HG03066 (cell line): ENCODE measurements at regions not wholly inside any gene's neighbourhood (a gene's known extent, or its start where the extent isn't known, plus 50 kb on each side); places are given as distances from the start of the nearest gene placed in this dataset.

Experiments
- ATAC-seq: cut with Tn5 transposase; IDR thresholded peaks from one replicate; pipeline ENCODE4 v1.9.1; 2021; ENCODE audit warnings: low read depth; ENCODE audit not compliant: unreplicated experiment

DNA sequence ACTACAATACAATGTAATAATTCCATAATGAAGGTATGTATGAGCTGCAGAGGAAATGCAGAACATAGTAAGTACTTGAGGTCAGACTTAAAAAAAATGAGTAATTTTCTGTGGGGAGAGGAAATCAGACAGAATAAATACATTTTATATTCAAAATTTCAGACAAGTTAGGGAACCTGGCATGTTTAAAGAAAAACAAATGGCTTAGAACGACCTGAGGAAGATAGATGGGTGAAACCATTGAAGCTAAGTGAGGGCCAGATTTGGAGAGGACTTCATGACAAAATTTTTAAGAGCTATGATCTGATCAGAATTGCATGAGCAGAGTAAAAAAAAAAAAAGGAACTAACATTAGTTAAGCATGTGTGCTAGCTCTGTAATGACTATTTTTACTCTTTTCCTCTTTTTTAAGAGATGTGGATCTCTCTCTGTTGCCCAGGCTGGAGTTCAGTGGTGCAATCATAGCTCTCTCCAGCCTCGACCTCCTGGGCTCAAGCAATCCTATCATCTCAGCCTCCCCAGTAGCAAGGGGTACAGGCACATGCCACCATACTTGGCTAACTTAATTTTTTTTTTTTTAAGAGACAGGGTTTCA lies 157.6 kb upstream of the PDE3A start:
- no peak for ATAC-seq

DNA sequence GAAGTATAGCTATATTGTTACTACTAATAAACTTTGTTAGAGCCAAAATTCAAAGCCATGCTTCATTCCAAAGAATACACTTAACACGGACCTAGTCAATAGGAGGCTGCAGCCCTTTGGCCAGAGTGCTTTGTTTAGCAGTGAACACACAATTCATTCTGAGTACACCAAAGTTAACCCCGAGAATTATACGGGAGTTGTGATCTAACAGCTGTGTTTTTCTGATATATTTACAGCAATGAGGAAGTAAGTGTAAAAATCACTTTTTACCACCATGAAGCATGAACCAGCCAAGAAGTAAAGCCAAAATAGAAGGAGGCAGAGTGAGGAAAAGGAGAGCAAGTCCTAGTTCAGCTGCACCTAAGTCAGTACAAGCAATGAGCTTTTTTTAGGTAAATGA lies 156.8 kb upstream of the PDE3A start:
- no peak for ATAC-seq

DNA sequence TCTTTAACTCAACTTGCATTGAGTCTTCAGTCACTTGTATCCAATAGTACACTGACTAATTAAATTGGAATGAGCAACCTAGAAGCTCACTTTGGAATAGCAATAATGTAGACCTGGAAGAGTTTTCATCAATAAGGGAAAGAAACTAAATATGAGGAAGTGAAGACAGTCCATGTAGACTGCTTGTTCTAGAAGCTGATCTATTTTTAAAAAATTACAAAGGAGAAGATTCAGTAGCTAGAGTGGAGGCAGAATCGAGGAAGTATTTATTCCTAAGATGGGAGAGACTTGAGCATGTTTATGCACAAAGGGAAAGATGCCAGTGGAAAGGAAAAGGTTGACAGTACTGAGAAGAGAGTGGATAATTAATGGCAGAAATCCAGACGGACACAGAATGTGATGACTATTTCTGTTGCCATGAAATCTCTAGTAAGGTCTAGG lies 156.3 kb upstream of the PDE3A start:
- no peak for ATAC-seq

GRCh38 chr12:20212658-20213555 lies 155.4 kb upstream of the PDE3A start:
- ATAC-seq: no peak

DNA sequence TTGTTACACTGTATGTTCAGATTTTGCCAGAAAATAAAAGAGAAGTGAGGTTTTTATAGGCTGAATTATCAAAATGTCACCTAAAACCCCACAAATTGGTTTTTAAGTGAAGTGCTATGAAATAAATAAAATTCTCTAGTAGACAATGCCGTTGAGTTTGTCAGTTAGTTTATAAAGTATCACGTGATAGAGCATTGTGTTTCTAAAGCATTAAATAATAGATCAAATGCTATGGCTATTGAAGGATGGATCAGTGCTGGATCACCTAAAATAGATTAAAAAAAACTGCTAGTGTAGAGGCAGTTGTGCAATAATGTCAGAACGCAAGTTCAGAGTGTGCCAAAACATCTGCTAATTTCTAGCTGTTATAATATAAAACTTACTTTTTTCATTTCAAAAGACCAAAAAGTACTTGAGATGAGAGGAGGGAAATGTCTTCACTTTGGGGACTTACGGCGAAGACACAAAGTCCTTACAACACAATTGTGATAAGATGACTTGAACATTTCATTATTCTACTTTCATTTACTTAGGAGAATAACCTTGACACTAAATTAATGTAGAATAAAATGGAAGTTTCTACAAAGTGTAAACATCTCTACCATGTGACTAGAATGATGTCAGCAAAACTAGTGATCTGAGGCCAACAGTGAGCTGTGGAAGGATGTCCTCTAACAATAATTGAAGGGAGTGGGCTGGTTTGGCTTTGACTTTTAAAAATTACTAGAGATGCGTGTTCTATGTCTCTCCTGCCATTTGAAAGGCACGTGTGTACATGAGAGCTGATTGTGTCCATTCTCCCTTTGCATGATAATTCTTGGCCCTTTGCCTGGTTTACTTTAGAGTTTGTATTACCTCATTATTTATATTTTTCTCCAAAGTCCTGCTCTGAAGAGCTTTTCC lies 154.4 kb upstream of the PDE3A start:
- ATAC-seq: no peak

GRCh38 chr12:20220339-20220738 lies 148.0 kb upstream of the PDE3A start:
- ATAC-seq: no peak

- no peak for ATAC-seq
These were observed 135.2 kb upstream of the PDE3A start for GRCh38 chr12:20232931-20233675.

DNA sequence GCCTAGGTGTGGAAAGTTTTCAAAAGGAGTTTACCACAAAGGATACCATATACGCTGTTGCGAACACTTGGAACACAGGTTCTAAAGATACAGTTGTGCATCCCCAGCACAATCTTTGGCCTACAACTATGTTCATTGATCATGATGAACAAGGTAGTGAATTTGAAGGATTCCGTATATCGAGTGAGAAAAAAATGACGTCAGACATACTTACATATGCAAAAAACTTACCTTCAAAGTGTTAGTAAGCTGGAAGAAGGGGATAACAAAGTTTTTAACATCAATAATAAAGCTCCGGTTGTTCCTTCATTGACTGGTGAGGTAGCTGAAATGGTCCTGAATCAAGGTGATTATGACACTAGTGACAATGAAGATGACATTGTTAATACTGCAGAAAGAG lies 133.9 kb upstream of the PDE3A start:
- ATAC-seq: no peak

- no peak for ATAC-seq
These were observed 131.2 kb upstream of the PDE3A start for GRCh38 chr12:20237091-20237490.

DNA sequence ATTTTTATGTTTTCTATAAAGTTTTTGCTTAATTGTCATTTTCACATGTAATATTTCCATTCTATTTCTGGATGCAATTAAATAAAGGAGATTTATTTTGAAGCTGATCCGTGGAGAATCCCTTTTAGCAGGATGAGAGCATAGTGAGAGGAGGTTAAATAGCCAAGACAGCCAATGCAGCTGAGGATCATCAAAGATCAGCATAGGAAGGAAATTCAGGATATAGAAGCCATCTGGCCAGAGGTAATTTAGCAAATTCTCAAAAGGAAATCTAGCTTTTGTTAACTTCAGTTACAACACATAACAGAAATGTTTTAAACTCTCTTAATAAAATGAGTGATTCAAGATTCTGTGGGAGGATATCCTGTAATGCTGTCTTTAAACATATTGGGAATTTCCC lies 122.8 kb upstream of the PDE3A start:
- ATAC-seq: no peak

- ATAC-seq: no peak
These were observed 119.7 kb upstream of the PDE3A start for GRCh38 chr12:20248646-20249045.

- ATAC-seq: no peak
These were observed 117.6 kb upstream of the PDE3A start for GRCh38 chr12:20250761-20251160.

- ATAC-seq: no peak
These were observed 111.0 kb upstream of the PDE3A start for GRCh38 chr12:20257311-20257710.

DNA sequence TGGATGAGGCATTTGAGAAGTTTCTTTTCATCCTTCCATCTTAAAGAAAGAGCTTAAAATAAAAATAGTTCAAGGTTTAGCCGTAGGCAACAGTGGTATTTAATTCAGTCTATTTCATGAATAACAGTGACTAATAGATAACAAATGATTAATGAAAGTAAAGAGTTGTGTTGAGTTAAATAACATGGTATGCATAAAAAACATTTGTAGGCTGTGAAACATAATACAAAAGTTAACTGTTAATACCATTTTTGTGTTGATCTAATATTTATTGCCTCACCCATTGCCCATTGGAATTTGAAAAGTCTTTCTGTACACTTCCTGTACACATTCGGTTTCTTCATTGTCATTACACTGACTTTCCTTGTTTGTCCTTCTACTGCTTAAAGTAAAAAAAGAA lies 108.6 kb upstream of the PDE3A start:
- no peak for ATAC-seq

- no peak for ATAC-seq
These were observed 107.5 kb upstream of the PDE3A start for GRCh38 chr12:20260851-20261250.

DNA sequence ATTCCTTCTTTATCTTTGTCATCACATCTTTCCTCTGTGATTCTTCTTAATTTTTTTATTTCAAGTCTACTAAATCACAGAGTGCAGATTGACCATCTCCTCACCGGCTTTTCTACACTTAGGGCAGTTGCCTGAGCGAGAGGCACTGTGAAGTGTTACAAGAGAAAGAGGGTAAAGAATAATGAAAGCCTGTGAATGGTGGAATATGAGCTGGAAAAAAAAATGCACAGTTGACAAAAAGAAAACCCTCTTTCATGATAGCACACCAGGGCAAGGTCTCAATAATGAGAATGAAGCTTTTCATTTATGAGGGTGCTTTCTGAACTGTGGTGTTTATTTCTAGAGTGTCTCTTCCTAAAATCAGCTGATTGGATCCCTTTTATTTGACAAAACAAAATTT lies 106.2 kb upstream of the PDE3A start:
- no peak for ATAC-seq

GRCh38 chr12:20264026-20264425 lies 104.3 kb upstream of the PDE3A start:
- no peak for ATAC-seq

- no peak for ATAC-seq
These were observed 103.7 kb upstream of the PDE3A start for GRCh38 chr12:20264608-20265114.

DNA sequence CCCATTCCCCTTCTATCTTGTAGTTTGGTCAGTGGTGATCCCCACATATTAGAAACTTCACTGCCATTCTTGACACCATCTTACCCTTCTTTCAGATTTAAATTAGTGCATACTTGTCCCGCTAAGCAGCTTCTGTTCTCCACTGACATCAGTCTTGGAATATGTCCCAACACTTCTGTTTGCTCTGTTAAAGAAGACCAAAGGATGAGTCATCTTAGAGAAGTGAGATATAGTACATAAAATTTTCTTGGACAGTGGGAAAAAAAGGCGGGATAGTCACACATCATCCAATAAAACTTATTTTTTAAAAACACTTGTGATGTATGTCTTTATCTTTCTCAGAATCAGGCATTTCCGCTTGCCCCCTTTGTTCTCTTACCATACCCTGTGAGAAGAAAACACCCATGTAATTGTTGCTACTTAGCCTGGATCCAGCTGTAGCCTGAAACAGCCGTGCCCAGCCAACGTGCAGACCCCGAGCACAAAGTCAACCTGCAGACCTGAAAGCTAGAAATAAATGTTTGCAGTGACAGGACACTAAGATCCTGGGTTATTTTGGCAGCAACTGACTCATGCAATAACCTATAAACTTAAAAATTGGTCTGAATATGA lies 100.1 kb upstream of the PDE3A start:
- no peak for ATAC-seq

DNA sequence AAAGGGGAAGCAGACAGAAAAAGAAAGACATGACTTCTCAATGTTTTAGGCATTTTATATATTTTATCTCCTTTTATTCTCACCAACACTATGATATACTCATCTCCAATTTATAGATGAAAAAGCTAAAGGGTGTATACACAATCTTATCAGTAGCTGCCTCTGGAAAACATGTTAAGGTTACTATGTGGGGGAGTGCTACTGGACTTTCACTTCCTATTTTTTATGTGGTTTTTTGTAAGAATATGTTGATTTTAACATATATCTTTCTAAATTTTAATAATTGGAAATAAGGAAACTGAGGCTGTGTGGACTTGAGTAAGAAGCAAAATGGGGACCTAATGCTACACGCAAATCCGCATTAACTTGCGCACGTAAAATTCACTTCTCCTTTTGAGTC lies 99.6 kb upstream of the PDE3A start:
- no peak for ATAC-seq
